Upper lobe of right lung (tissue), 1 donor: ENCODE measurements at regions not wholly inside any gene's neighbourhood (a gene's known extent, or its start where the extent isn't known, plus 50 kb on each side); places are given as distances from the start of the nearest gene placed in this dataset.

ENCODE experiments used
- ATAC-seq: fragments of 200-7000 bp; cut with Tn5 transposase; one replicate; pipeline ENCODE4 v1.9.1; 2020; ENCODE audit warnings: mild to moderate bottlenecking, moderate library complexity
- DNase-seq: peaks from one replicate; pipeline ENCODE4 v3.0.0-alpha.2; 2020
- H3K27ac ChIP-seq: fragments of 200-600 bp; one replicate; pipeline ENCODE4 v1.8.0; 2022
- H3K27me3 ChIP-seq: fragments of 200-600 bp; one replicate; pipeline ENCODE4 v1.8.0; 2022; ENCODE audit warnings: mild to moderate bottlenecking
- H3K36me3 ChIP-seq: fragments of 200-600 bp; one replicate; pipeline ENCODE4 v1.8.0; 2022
- H3K4me1 ChIP-seq: fragments of 200-600 bp; one replicate; pipeline ENCODE4 v1.8.0; 2022
- H3K4me3 ChIP-seq: fragments of 200-600 bp; one replicate; pipeline ENCODE4 v1.8.0; 2022; ENCODE audit warnings: mild to moderate bottlenecking
- H3K9me3 ChIP-seq: fragments of 200-600 bp; one replicate; pipeline ENCODE4 v1.8.0; 2022
- intact Hi-C: fragments of 100-400 bp; cut with DNase I; formaldehyde crosslinking; loops from one replicate; pipeline ENCODE4 v1.11.0; 2022
- TF ChIP-seq, protein P1 (sequence below): fragments of 200-600 bp; IDR thresholded peaks from one replicate; pipeline ENCODE4 v1.8.0; 2022; ENCODE audit warnings: antibody characterized with exemption
- donor health status: DM: no; HTN: yes; CAD: no; lungs with severe emphysema.

GRCh38 chr11:70519117-70519516 is 120.8 kb downstream of the CTTN start:
- no peaks in the 10 kb centered on the region for H3K9me3 ChIP-seq
- H3K4me3 ChIP-seq = no peak overlapping the region
- ATAC-seq = no peak
- no peak overlapping the region for H3K27ac ChIP-seq
- intact Hi-C loops = no loop called here
- no peaks in the 10 kb centered on the region for H3K27me3 ChIP-seq
- H3K36me3 ChIP-seq = no peaks in the 10 kb centered on the region
- TF ChIP-seq, protein P1, sequence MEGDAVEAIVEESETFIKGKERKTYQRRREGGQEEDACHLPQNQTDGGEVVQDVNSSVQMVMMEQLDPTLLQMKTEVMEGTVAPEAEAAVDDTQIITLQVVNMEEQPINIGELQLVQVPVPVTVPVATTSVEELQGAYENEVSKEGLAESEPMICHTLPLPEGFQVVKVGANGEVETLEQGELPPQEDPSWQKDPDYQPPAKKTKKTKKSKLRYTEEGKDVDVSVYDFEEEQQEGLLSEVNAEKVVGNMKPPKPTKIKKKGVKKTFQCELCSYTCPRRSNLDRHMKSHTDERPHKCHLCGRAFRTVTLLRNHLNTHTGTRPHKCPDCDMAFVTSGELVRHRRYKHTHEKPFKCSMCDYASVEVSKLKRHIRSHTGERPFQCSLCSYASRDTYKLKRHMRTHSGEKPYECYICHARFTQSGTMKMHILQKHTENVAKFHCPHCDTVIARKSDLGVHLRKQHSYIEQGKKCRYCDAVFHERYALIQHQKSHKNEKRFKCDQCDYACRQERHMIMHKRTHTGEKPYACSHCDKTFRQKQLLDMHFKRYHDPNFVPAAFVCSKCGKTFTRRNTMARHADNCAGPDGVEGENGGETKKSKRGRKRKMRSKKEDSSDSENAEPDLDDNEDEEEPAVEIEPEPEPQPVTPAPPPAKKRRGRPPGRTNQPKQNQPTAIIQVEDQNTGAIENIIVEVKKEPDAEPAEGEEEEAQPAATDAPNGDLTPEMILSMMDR = no peak
- no peak for DNase-seq
- no peaks in the 10 kb centered on the region for H3K4me1 ChIP-seq

- Histone ChIP-seq H3K4me1 (no peaks in the 10 kb centered on the region), H3K4me3 (no peak overlapping the region), H3K27me3 (no peaks in the 10 kb centered on the region), H3K36me3 (no peaks in the 10 kb centered on the region), H3K9me3 (no peaks in the 10 kb centered on the region), H3K27ac (no peak overlapping the region)
- intact Hi-C loops = no loop called here
- DNase-seq (peak; percentile 58), ATAC-seq (peak; percentile 12)
- TF ChIP-seq, protein P1 = no peak
Measured at GRCh38 chr11:70521475-70522308, 123.4 kb downstream of the CTTN start.

DNA sequence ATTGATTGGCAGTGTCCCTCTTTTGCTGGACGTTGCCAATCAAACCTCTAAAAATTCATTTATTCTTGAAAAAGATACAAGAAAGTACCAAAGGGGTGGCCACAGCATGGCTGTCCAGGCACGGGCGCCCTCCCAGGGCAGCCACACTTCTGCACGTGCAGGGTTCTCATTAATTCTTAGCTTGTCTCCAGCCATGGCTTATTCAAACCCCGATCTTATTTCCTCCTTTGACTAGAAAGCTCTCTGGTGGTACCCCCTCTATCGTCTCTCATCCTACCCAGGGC is 123.9 kb downstream of the CTTN start:
- DNase-seq = no peak
- intact Hi-C loops = no loop called here
- Histone ChIP-seq H3K9me3 (no peaks in the 10 kb centered on the region), H3K27ac (no peak overlapping the region), H3K36me3 (no peaks in the 10 kb centered on the region), H3K27me3 (no peaks in the 10 kb centered on the region), H3K4me3 (no peak overlapping the region), H3K4me1 (no peaks in the 10 kb centered on the region)
- TF ChIP-seq, protein P1 = no peak
- ATAC-seq = no peak

DNA sequence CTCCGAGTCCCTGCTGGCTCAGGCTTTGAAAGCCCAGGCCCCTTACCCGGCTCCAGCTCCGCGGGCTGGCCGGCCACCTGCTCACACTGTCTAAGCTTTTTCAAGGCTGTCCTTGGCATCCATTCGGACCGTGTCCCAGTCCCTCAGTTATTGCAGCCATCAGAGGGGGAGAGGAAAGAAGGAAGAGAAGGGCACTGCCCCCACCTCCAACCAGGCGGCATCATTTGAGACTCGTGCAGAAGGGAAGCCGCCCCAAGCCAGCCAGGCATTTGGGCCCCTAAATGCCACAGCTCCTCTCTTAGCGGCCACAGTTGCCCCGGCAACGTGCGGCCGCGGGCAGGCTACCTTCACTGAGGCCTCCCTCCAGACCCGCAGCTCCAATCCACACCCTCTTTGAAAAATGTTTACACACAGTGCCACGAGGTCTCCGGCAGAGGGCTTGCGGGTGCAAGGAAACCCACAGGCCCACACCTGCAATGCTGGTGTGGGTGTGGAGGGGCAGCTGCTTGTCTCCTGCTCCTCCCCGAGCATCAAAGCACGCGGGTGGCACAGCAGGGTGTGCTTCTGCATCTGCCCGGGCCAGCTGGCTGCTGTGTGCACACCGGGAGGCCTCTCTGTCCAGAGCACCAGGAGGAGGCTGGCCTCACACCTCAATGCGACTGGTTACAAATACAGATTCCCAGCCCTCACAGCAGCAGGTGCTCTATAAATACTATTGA is 124.4 kb downstream of the CTTN start:
- Histone ChIP-seq H3K4me3 (no peak overlapping the region), H3K9me3 (no peaks in the 10 kb centered on the region), H3K27me3 (no peaks in the 10 kb centered on the region), H3K27ac (no peak overlapping the region), H3K36me3 (no peaks in the 10 kb centered on the region), H3K4me1 (no peaks in the 10 kb centered on the region)
- intact Hi-C loops = no loop called here
- DNase-seq = peak; percentile 71
- TF ChIP-seq, protein P1 = no peak
- peak; percentile 61 for ATAC-seq

DNA sequence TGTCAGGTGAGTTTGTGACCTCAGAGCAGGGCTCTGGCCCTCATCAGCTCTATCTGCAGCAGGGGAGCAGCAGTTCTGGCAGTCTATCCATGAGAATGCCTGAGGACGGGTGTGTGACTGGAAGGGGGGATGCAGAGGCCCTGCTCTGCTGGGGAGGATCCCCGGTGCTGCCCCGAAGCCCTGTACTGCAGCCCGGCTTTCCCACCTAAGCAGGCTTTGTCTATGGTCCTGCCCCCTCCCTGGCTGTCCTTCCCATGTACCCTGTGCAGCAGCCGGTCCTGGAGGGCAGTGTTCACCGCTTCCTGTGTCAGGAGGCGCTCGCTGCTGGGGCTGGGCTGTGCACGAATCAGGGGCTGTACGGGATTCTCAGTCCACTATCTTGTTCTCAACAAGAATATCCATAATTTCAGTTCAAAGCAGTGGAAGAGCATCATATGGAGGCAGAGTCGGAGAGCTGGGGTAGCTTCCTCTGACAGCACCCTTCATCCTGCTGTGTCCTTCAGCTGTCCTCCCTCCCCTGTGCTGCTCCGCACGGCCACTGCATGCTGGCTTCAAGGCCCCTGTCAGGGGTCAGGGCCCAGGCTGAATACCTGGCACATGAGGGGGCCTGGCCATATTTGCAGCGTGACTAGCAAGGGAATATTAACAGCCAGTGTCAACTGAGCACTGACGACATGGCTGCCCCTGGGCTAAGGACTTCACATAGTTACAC is 125.2 kb downstream of the CTTN start:
- Histone ChIP-seq H3K4me3 (no peak overlapping the region), H3K9me3 (no peaks in the 10 kb centered on the region), H3K27me3 (no peaks in the 10 kb centered on the region), H3K4me1 (no peaks in the 10 kb centered on the region), H3K27ac (no peak overlapping the region), H3K36me3 (no peaks in the 10 kb centered on the region)
- TF ChIP-seq, protein P1 = no peak
- intact Hi-C loops = no loop called here
- DNase-seq = peak; percentile 59
- no peak for ATAC-seq
